Sigmoid colon (tissue), 6 donors: ENCODE measurements at regions not wholly inside any gene's neighbourhood (a gene's known extent, or its start where the extent isn't known, plus 50 kb on each side); places are given as distances from the start of the nearest gene placed in this dataset.

Source experiments
- DNase-seq: peaks from one replicate; pipeline ENCODE4 v3.0.0-alpha.2; 2019
- H3K27ac ChIP-seq, 4 donors: fragments of 200-600 bp; sonication (generic); one replicate each; pipeline ENCODE4 v1.5.1; 2016 to 2019; ENCODE audit warnings: mild to moderate bottlenecking in 1 of 4
- H3K27me3 ChIP-seq, 3 donors: fragments of 200-600 bp; sonication (generic); one replicate each; pipeline ENCODE4 v1.5.1; 2019; ENCODE audit warnings: mild to moderate bottlenecking in 1 of 3
- H3K36me3 ChIP-seq, 4 donors: fragments of 200-600 bp; sonication (generic); one replicate each; pipeline ENCODE4 v1.5.1; 2016 to 2019
- H3K4me1 ChIP-seq, 4 donors: fragments of 200-600 bp; sonication (generic); one replicate each; pipeline ENCODE4 v1.5.1; 2017 to 2019
- H3K4me3 ChIP-seq, 4 donors: fragments of 200-600 bp; sonication (generic); one replicate each; pipeline ENCODE4 v1.5.1; 2017 to 2019; ENCODE audit warnings: mild to moderate bottlenecking in 2 of 4, moderate library complexity in 1 of 4
- H3K9me3 ChIP-seq, 4 donors: fragments of 200-600 bp in 3 of 4; sonication (generic) in 3 of 4; one replicate each; pipeline versions ENCODE4 v1.5.1 to v1.6.1; 2013 to 2019
- EP300 ChIP-seq, 4 donors: sonication (generic); formaldehyde crosslinking; IDR thresholded peaks; one replicate each; pipeline ENCODE4 v1.6.1; 2017; ENCODE audit warnings: antibody characterized with exemption in 4 of 4
- POLR2A ChIP-seq, 2 donors: fragments of 450-650 bp; IDR thresholded peaks; one replicate each; pipeline ENCODE4 v1.6.1; 2016; ENCODE audit warnings: antibody characterized with exemption in 2 of 2, mild to moderate bottlenecking in 2 of 2, moderate library complexity in 2 of 2
- POLR2AphosphoS5 ChIP-seq, 4 donors: sonication (generic); formaldehyde crosslinking; IDR thresholded peaks; one replicate each; pipeline ENCODE4 v1.6.1; 2017; ENCODE audit warnings: antibody characterized with exemption in 4 of 4
- WGBS, 2 donors: extraction: QIAGEN DNeasy Blood & Tissue Kit; methylation state at CpG; one replicate each; pipeline ENCODE4 v1.1.7; 2013; 5-methylcytosine and 5-hydroxymethylcytosine counted together
- intact Hi-C: fragments of 100-400 bp; cut with DNase I; formaldehyde crosslinking; loops from one replicate; pipeline ENCODE4 v1.15.1; 2023
- TF ChIP-seq, protein P1 (sequence below), 4 experiments: fragments of 450-650 bp in 3 of 4; fragments of 200-600 bp in 1 of 4; IDR thresholded peaks; one replicate each; pipeline ENCODE4 v1.5.1; 2016 to 2019; ENCODE audit warnings: antibody characterized with exemption in 4 of 4, mild to moderate bottlenecking in 3 of 4, moderate library complexity in 2 of 4
- donor health status: healthy with polysubstance abuse.
- donor health status: healthy.

- intact Hi-C loops = no loop called here
- Histone ChIP-seq H3K36me3 (no peaks in the 10 kb centered on the region), H3K9me3 (no peaks in the 10 kb centered on the region), H3K4me1 (peaks cover 0 to 12% (median 3%) of the 10 kb centered on the region in 4 donors), H3K27me3 (no peaks in the 10 kb centered on the region), H3K27ac (peak overlapping the region in 1 of 4 donors; percentile 28), H3K4me3 (no peak overlapping the region)
- 61% methylated on average over 7 of the region's 7 CpGs for WGBS, 2 donors
- TF ChIP-seq POLR2AphosphoS5 (IDR thresholded peaks at IDR 0.05) = peak in 1 of 4 donors; percentile 19
- TF ChIP-seq, protein P1, sequence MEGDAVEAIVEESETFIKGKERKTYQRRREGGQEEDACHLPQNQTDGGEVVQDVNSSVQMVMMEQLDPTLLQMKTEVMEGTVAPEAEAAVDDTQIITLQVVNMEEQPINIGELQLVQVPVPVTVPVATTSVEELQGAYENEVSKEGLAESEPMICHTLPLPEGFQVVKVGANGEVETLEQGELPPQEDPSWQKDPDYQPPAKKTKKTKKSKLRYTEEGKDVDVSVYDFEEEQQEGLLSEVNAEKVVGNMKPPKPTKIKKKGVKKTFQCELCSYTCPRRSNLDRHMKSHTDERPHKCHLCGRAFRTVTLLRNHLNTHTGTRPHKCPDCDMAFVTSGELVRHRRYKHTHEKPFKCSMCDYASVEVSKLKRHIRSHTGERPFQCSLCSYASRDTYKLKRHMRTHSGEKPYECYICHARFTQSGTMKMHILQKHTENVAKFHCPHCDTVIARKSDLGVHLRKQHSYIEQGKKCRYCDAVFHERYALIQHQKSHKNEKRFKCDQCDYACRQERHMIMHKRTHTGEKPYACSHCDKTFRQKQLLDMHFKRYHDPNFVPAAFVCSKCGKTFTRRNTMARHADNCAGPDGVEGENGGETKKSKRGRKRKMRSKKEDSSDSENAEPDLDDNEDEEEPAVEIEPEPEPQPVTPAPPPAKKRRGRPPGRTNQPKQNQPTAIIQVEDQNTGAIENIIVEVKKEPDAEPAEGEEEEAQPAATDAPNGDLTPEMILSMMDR (IDR thresholded peaks at IDR 0.05) = no peak
- TF ChIP-seq POLR2A (IDR thresholded peaks at IDR 0.05) = no peak
- no peak for DNase-seq
These were observed 378.4 kb upstream of the AGTR1 start for GRCh38 chr3:148319161-148319915.

DNA sequence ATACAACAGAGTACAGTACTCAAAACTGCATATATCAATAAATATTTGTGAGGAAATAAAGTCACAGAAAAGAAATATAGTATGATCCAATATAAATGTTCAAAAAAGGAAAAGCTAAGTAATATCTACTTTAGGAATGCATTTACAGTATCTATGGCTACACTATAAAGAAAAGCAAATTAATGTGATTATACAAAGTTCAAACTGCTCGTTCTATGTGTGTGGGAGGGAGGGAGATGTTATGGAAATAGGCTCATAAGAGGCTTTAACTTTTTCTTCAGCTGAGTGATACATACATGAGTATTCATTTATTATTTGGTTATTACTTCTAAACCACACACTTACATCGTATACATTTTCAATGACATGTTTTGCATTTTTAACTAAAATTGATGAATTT, 377.7 kb upstream of the AGTR1 start:
- Histone ChIP-seq H3K9me3 (no peaks in the 10 kb centered on the region), H3K36me3 (no peaks in the 10 kb centered on the region), H3K27me3 (no peaks in the 10 kb centered on the region), H3K4me3 (no peak overlapping the region), H3K27ac (no peak overlapping the region), H3K4me1 (peaks cover 0 to 12% (median 3%) of the 10 kb centered on the region in 4 donors)
- intact Hi-C loops = no loop called here
- WGBS, 2 donors = 47 to 65% methylated on average over 2 of the region's 2 CpGs
- DNase-seq = no peak
- TF ChIP-seq EP300 (IDR thresholded peaks at IDR 0.05) = no peak
- TF ChIP-seq, protein P1 (IDR thresholded peaks at IDR 0.05) = no peak
- TF ChIP-seq POLR2A (IDR thresholded peaks at IDR 0.05) = no peak
- no peak for TF ChIP-seq POLR2AphosphoS5 (IDR thresholded peaks at IDR 0.05)

DNA sequence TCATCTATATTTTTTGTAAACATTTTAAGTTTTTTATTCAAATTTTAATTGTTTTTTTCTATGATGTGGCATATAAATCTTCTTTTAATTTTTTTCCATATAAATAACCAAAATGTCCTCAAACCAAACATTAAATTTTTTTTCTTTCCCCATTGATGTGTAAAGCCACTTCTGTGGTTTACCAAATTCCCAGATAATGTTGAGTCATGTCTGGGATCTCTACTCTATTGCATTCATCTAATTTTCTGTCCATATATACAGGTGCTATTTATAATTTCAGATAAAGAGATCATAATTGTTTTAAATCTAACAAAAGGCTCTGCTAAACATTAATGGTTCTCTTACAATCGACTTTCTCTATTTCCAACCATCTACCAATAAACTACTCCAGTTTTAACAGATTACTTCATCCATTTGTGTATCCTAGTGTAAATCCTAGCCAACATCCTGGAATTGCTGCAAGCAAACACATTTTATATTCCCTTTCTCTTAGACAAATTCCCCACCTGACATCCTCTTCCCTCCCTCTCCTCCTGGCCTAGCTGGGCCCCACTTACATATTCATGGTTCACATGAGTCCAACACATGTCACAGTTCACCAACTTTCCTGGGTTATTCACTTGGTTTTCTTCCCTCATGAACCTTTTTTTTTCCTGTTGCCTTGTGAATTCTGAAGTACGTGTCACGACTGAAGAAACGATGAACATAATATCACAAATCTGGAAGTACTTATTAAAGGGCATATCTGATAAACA, 368.0 kb upstream of the AGTR1 start:
- no peak for TF ChIP-seq POLR2A (IDR thresholded peaks at IDR 0.05)
- TF ChIP-seq POLR2AphosphoS5 (IDR thresholded peaks at IDR 0.05) = no peak
- TF ChIP-seq, protein P1 (IDR thresholded peaks at IDR 0.05) = no peak
- no peak for TF ChIP-seq EP300 (IDR thresholded peaks at IDR 0.05)
- no peaks in the 10 kb centered on the region for H3K9me3 ChIP-seq
- 70 to 78% methylated on average over 4 of the region's 4 CpGs for WGBS, 2 donors
- H3K36me3 ChIP-seq = no peaks in the 10 kb centered on the region
- no peak overlapping the region for H3K4me3 ChIP-seq
- no peak overlapping the region for H3K27ac ChIP-seq
- DNase-seq = no peak
- H3K4me1 ChIP-seq = peaks cover 0 to 13% (median 0%) of the 10 kb centered on the region in 4 donors
- intact Hi-C loops = no loop called here
- no peaks in the 10 kb centered on the region for H3K27me3 ChIP-seq

DNA sequence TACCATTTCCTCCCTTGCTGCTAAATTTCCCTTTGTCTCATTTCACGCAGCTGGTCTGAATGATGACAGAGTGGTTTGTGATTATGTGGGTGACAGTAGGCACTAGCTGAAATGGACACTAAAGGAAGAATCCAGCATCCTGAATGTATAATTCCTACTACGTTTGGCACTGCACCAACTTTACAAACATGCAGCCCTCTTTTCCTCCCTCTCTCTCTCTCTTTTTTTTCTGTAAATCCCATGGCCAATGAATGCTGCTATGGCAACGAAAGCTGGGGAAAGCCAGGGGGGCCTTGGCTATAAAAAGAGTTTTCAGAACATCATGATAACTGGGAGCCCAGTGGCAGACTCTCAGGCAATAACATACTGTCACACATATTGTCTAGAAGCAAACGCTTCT, 367.2 kb upstream of the AGTR1 start:
- no peak for DNase-seq
- 72 to 75% methylated on average over 4 of the region's 4 CpGs for WGBS, 2 donors
- Histone ChIP-seq H3K27me3 (no peaks in the 10 kb centered on the region), H3K4me3 (no peak overlapping the region), H3K36me3 (no peaks in the 10 kb centered on the region), H3K4me1 (peaks cover 0 to 13% (median 0%) of the 10 kb centered on the region in 4 donors), H3K9me3 (no peaks in the 10 kb centered on the region), H3K27ac (no peak overlapping the region)
- intact Hi-C loops = no loop called here
- TF ChIP-seq, protein P1 (IDR thresholded peaks at IDR 0.05) = no peak
- no peak for TF ChIP-seq POLR2AphosphoS5 (IDR thresholded peaks at IDR 0.05)
- no peak for TF ChIP-seq EP300 (IDR thresholded peaks at IDR 0.05)
- TF ChIP-seq POLR2A (IDR thresholded peaks at IDR 0.05) = no peak
